Kidney (tissue), 13 donors: ENCODE measurements at regions not wholly inside any gene's neighbourhood (a gene's known extent, or its start where the extent isn't known, plus 50 kb on each side); places are given as distances from the start of the nearest gene placed in this dataset.
A peak's percentile ranks its signal among the peaks of the same experiment; 100 is the strongest.

Experiments
- DNase-seq, 5 donors: peaks; one replicate each; pipeline ENCODE4 v3.0.0-alpha.2; 2013 to 2020
- FAIRE-seq: peaks from 2 replicates; lab custom pipeline; 2012; peaks lifted over from hg19 to GRCh38; lab: Jason Lieb, UNC
- H3K27ac ChIP-seq, 2 donors: one replicate each; pipeline ENCODE4 v1.7.0; 2013; ENCODE audit warnings: low read depth in 2 of 2, low read length in 2 of 2, inconsistent platforms in 1 of 2
- H3K27me3 ChIP-seq: one replicate; pipeline ENCODE4 v1.7.1; 2013; ENCODE audit warnings: low read length, inconsistent platforms; ENCODE audit not compliant: control insufficient read depth, insufficient read depth
- H3K36me3 ChIP-seq, 3 donors: one replicate each; pipeline versions ENCODE4 v1.7.0 to v1.7.1; 2013; ENCODE audit warnings: low read length in 3 of 3, control low read depth in 1 of 3, inconsistent platforms in 1 of 3; ENCODE audit not compliant: insufficient read depth in 3 of 3, control insufficient read depth in 2 of 3
- H3K4me1 ChIP-seq, 3 donors: one replicate each; pipeline versions ENCODE4 v1.7.0 to v1.7.1; 2013; ENCODE audit warnings: low read length in 3 of 3, inconsistent platforms in 1 of 3, low read depth in 1 of 3; ENCODE audit not compliant: control insufficient read depth in 2 of 3, insufficient read depth in 2 of 3
- H3K4me3 ChIP-seq, 3 donors: one replicate each; pipeline versions ENCODE4 v1.7.0 to v1.8.1; 2013; ENCODE audit warnings: low read length in 3 of 3, control low read depth in 1 of 3, inconsistent platforms in 1 of 3
- H3K9ac ChIP-seq, 3 donors: one replicate each; pipeline versions ENCODE4 v1.7.0 to v1.7.1; 2013; ENCODE audit warnings: low read length in 3 of 3, control low read depth in 1 of 3, inconsistent platforms in 1 of 3
- H3K9me3 ChIP-seq, 3 donors: one replicate each; pipeline versions ENCODE4 v1.7.0 to v1.7.1; 2013; ENCODE audit warnings: low read length in 3 of 3, control low read depth in 1 of 3, inconsistent platforms in 1 of 3; ENCODE audit not compliant: control insufficient read depth in 2 of 3, insufficient read depth in 1 of 3
- CTCF ChIP-seq: IDR thresholded peaks from 3 replicates; pipeline ENCODE4 v1.5.1; 2012; ENCODE audit warnings: mild to moderate bottlenecking, moderate library complexity, borderline replicate concordance; ENCODE audit not compliant: insufficient read depth; ENCODE audit errors: extremely low read depth
- intact Hi-C: fragments of 100-400 bp; cut with DNase I; formaldehyde crosslinking; loops from one replicate; pipeline ENCODE4 v1.11.1; 2022
- donor health status: control.
- donor health status: control.
- donor health status: control.
- donor health status: control.
- donor health status: control.
- donor health status: DM: yes; HTN: yes; CAD: no.
- donor health status: Normal renal cell carcinoma (clear cell type).

- TF ChIP-seq CTCF, result peak; percentile 28
- Histone ChIP-seq H3K36me3 (no peaks in the 10 kb centered on the region), H3K4me1 (no peaks in the 10 kb centered on the region), H3K4me3 (no peak overlapping the region), H3K9me3 (no peaks in the 10 kb centered on the region), H3K27me3 (no peaks in the 10 kb centered on the region), H3K27ac (no peak overlapping the region), H3K9ac (no peak overlapping the region)
- FAIRE-seq (no peak), DNase-seq (peak in 2 of 5 donors; percentile 1 to 9)
- intact Hi-C loops, result no loop called here
These were observed 256.0 kb upstream of the STAC start for GRCh38 chr3:36124118-36124796.

DNA sequence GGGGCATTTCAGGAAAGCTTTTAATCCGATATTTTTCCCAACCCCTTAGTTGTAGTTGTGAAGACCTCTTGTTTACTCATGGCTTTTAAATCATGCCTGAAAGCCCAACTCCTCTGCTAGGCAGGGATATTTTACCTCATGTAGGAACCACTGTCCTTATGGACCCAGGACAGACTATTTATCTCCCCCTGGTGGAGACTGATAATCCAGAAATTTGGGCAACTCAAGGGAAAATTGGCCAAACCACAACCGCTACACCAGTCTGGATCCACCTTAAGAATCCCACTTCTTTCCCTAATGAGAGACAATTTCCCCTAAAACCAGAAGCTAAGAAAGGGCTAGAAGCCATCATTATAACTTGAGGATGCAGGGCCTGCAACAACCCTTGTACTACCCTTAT lies 248.1 kb upstream of the STAC start:
- intact Hi-C loops, result no loop called here
- DNase-seq (no peak), FAIRE-seq (no peak)
- Histone ChIP-seq H3K9me3 (peaks cover 0 to 2% (median 0%) of the 10 kb centered on the region in 3 donors), H3K4me3 (no peak overlapping the region), H3K9ac (no peak overlapping the region), H3K4me1 (no peaks in the 10 kb centered on the region), H3K36me3 (no peaks in the 10 kb centered on the region), H3K27me3 (no peaks in the 10 kb centered on the region), H3K27ac (no peak overlapping the region)
- no peak for TF ChIP-seq CTCF

DNA sequence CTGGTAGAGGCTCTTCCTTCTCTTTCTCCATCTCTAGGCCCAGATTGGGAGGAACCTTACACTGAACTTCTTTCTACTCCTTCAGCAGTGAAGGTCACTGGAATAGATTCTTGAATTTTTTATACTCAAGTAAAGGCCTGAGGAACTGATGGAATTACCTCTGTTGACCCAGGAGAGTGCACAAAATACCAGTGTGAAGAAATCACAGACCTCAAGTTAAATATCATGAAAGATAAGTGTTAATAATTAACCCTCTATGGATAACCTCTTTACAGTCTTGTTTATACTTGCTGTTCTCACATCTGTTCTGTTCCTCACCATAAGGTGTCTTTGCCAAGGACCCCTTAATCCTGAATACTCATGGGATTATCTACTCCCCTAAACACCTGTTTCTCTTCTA lies 244.4 kb upstream of the STAC start:
- H3K27me3 ChIP-seq, result no peaks in the 10 kb centered on the region
- no peaks in the 10 kb centered on the region for H3K36me3 ChIP-seq
- no peaks in the 10 kb centered on the region for H3K9me3 ChIP-seq
- H3K4me3 ChIP-seq, result no peak overlapping the region
- H3K9ac ChIP-seq, result no peak overlapping the region
- FAIRE-seq, result no peak
- no peaks in the 10 kb centered on the region for H3K4me1 ChIP-seq
- H3K27ac ChIP-seq, result no peak overlapping the region
- TF ChIP-seq CTCF, result no peak
- DNase-seq, result no peak
- intact Hi-C loops, result no loop called here

- Histone ChIP-seq H3K36me3 (no peaks in the 10 kb centered on the region), H3K9ac (no peak overlapping the region), H3K27me3 (no peaks in the 10 kb centered on the region), H3K4me3 (no peak overlapping the region), H3K27ac (no peak overlapping the region), H3K4me1 (no peaks in the 10 kb centered on the region), H3K9me3 (no peaks in the 10 kb centered on the region)
- FAIRE-seq (no peak), DNase-seq (no peak)
- intact Hi-C loops, result no loop called here
- TF ChIP-seq CTCF, result no peak
These were observed 237.6 kb upstream of the STAC start for GRCh38 chr3:36142746-36143145.
